ENCODE measurements at regions not wholly inside any gene's neighbourhood (a gene's known extent, or its start where the extent isn't known, plus 50 kb on each side); places are given as distances from the start of the nearest gene placed in this dataset.

DNA sequence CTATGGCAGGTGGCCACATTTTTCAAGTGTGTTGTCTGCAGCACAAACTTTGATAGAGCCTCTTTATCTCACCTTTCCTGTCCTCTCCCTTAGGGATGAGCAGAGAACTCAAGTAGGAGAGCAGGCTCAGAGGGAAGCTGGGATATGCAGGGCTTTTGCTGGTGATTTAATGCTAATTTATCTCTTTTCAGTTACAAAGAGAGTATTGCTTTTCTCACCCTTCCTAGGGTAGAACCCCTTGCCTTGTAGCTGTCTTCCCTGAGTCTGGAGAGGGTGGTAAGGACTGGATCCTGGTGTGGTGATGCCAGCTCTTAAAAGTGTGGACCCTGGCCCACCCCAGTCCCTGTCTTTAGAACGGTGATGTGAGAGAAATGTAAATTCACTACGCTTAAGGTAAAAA, 1061.4 kb downstream of the TYW1 start:
- TF ChIP-seq, protein P1, sequence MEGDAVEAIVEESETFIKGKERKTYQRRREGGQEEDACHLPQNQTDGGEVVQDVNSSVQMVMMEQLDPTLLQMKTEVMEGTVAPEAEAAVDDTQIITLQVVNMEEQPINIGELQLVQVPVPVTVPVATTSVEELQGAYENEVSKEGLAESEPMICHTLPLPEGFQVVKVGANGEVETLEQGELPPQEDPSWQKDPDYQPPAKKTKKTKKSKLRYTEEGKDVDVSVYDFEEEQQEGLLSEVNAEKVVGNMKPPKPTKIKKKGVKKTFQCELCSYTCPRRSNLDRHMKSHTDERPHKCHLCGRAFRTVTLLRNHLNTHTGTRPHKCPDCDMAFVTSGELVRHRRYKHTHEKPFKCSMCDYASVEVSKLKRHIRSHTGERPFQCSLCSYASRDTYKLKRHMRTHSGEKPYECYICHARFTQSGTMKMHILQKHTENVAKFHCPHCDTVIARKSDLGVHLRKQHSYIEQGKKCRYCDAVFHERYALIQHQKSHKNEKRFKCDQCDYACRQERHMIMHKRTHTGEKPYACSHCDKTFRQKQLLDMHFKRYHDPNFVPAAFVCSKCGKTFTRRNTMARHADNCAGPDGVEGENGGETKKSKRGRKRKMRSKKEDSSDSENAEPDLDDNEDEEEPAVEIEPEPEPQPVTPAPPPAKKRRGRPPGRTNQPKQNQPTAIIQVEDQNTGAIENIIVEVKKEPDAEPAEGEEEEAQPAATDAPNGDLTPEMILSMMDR (IDR thresholded peaks at IDR 0.05): no peak
- no peak for TF ChIP-seq POLR2A (IDR thresholded peaks at IDR 0.05)
